IMR-90 (cell line): ENCODE measurements at regions not wholly inside any gene's neighbourhood (a gene's known extent, or its start where the extent isn't known, plus 50 kb on each side); places are given as distances from the start of the nearest gene placed in this dataset.

ENCODE experiments used
- ATAC-seq: fragments of 200-7000 bp; cut with Tn5 transposase; 2 replicates; pipeline ENCODE4 v1.9.1; 2020; ENCODE audit warnings: low read depth, mild to moderate bottlenecking, moderate library complexity
- BruUV-seq: library from RNA; stranded (reverse); fragments of 400-500 nt; replicated peaks from 2 replicates; lab custom pipeline; 2021; lab: Mats Ljungman, UMichigan
- CTCF ChIA-PET: fragments of 300-600 bp; formaldehyde crosslinking; extraction: SDS; loops from one replicate; lab custom pipeline; 2021; ENCODE audit warnings: antibody characterized with exemption; lab: Yijun Ruan, JAX
- POLR2A ChIA-PET: fragments of 300-600 bp; sonication (Branson Sonifier 250); formaldehyde crosslinking; loops from one replicate; lab custom pipeline; 2022; ENCODE audit warnings: antibody characterized with exemption; ENCODE audit not compliant: unreplicated experiment; lab: Charles Lee
- DNase-seq: peaks from one replicate; pipeline ENCODE4 v3.0.0; 2013
- H2AFZ ChIP-seq: replicated peaks from 2 replicates; pipeline ENCODE3; 2013; ENCODE audit warnings: low read length, mild to moderate bottlenecking; ENCODE audit not compliant: poor library complexity
- H2AK5ac ChIP-seq: 2 replicates; pipeline ENCODE4 v1.6.1; 2013; ENCODE audit warnings: low read depth, low read length, inconsistent platforms
- H2AK9ac ChIP-seq: replicated peaks from 2 replicates; pipeline ENCODE3; 2013; ENCODE audit warnings: mild to moderate bottlenecking, low read depth, low read length, moderate library complexity; ENCODE audit not compliant: poor library complexity
- H2BK120ac ChIP-seq: 2 replicates; pipeline ENCODE4 v1.6.1; 2013; ENCODE audit warnings: low read depth, low read length, inconsistent platforms
- H2BK15ac ChIP-seq: 3 replicates; pipeline ENCODE4 v1.6.1; 2013; ENCODE audit warnings: low read depth, low read length, inconsistent platforms
- H2BK20ac ChIP-seq: 2 replicates; pipeline ENCODE4 v1.6.1; 2013; ENCODE audit warnings: low read depth, mild to moderate bottlenecking, inconsistent platforms, low read length, moderate library complexity
- H2BK5ac ChIP-seq: 2 replicates; pipeline ENCODE4 v1.6.1; 2013; ENCODE audit warnings: mild to moderate bottlenecking, low read depth, low read length, inconsistent platforms; ENCODE audit not compliant: poor library complexity, severe bottlenecking
- H3K14ac ChIP-seq: replicated peaks from 2 replicates; pipeline ENCODE4 v1.6.1; 2013; ENCODE audit warnings: low read depth, low read length, inconsistent platforms
- H3K18ac ChIP-seq: 2 replicates; pipeline ENCODE4 v1.6.1; 2013; ENCODE audit warnings: low read depth, low read length, control low read depth
- H3K23ac ChIP-seq: 2 replicates; pipeline ENCODE4 v1.6.1; 2013; ENCODE audit warnings: low read depth, low read length, inconsistent platforms
- H3K27ac ChIP-seq: 2 replicates; pipeline ENCODE4 v1.5.1; 2013; ENCODE audit warnings: mild to moderate bottlenecking, control low read depth, low read length; ENCODE audit not compliant: insufficient read depth
- H3K27me3 ChIP-seq: 2 replicates; pipeline ENCODE4 v1.6.1; 2013; ENCODE audit warnings: low read length; ENCODE audit not compliant: control insufficient read depth, insufficient read depth
- H3K36me3 ChIP-seq: 2 replicates; pipeline ENCODE4 v1.6.1; 2013; ENCODE audit warnings: low read length, mixed read lengths; ENCODE audit not compliant: control insufficient read depth, insufficient read depth
- H3K4ac ChIP-seq: 2 replicates; pipeline ENCODE4 v1.6.1; 2013; ENCODE audit warnings: low read depth, low read length, inconsistent platforms
- H3K4me1 ChIP-seq: 2 replicates; pipeline ENCODE4 v1.6.1; 2013; ENCODE audit warnings: low read length, mixed read lengths; ENCODE audit not compliant: control insufficient read depth, insufficient read depth
- H3K4me2 ChIP-seq: 2 replicates; pipeline ENCODE4 v1.6.1; 2013; ENCODE audit warnings: low read depth, mild to moderate bottlenecking, control low read depth, low read length, moderate library complexity
- H3K4me3 ChIP-seq: 2 replicates; pipeline ENCODE4 v1.5.1; 2013; ENCODE audit warnings: low read depth, mild to moderate bottlenecking, control low read depth, low read length, moderate library complexity; ENCODE audit not compliant: insufficient read depth
- H3K56ac ChIP-seq: 2 replicates; pipeline ENCODE4 v1.6.1; 2013; ENCODE audit warnings: low read length, inconsistent platforms; ENCODE audit not compliant: insufficient read depth; ENCODE audit errors: extremely low read depth
- H3K79me1 ChIP-seq, 2 experiments: 2 replicates each; pipeline ENCODE4 v1.6.1; 2013; ENCODE audit warnings: low read length in 2 of 2, inconsistent platforms in 1 of 2, low read depth in 1 of 2
- H3K9ac ChIP-seq: 2 replicates; pipeline ENCODE4 v1.6.1; 2013; ENCODE audit warnings: low read depth, low read length, control low read depth
- H3K9me1 ChIP-seq: 2 replicates; pipeline ENCODE4 v1.6.1; 2013; ENCODE audit warnings: low read length, inconsistent platforms; ENCODE audit not compliant: insufficient read depth
- H3K9me3 ChIP-seq: 2 replicates; pipeline ENCODE4 v1.6.1; 2013; ENCODE audit warnings: low read length; ENCODE audit not compliant: control insufficient read depth, insufficient read depth
- H4K20me1 ChIP-seq: 2 replicates; pipeline ENCODE4 v1.6.1; 2013; ENCODE audit warnings: low read length, inconsistent platforms; ENCODE audit not compliant: insufficient read depth
- H4K5ac ChIP-seq: 2 replicates; pipeline ENCODE4 v1.6.1; 2013; ENCODE audit warnings: mild to moderate bottlenecking, low read depth, low read length, control low read depth
- H4K8ac ChIP-seq, 2 experiments: 2 replicates each; pipeline ENCODE4 v1.6.1; 2013; ENCODE audit warnings: low read depth in 2 of 2, low read length in 2 of 2, control low read depth in 1 of 2, inconsistent platforms in 1 of 2
- H4K91ac ChIP-seq: 2 replicates; pipeline ENCODE4 v1.6.1; 2013; ENCODE audit warnings: low read depth, low read length, inconsistent platforms; ENCODE audit not compliant: insufficient read depth
- BHLHE40 ChIP-seq: fragments of 150-350 bp; IDR thresholded peaks from 2 replicates; pipeline ENCODE4 v1.6.1; 2016; ENCODE audit warnings: mild to moderate bottlenecking, low read depth, low read length
- MXI1 ChIP-seq: IDR thresholded peaks from 2 replicates; pipeline ENCODE4 v1.6.1; 2012; ENCODE audit warnings: low read depth, mild to moderate bottlenecking, low read length, moderate library complexity, borderline replicate concordance
- RAD21 ChIP-seq: IDR thresholded peaks from 2 replicates; pipeline ENCODE4 v1.6.1; 2012; ENCODE audit warnings: low read length, improper control_type of control experiment
- RFX5 ChIP-seq: IDR thresholded peaks from 2 replicates; pipeline ENCODE4 v1.8.0; 2012; ENCODE audit warnings: low read depth, mild to moderate bottlenecking, low read length, moderate library complexity
- WGBS, 2 experiments: methylation state at CpG; one replicate each; pipeline versions ENCODE4 v1.1.5 to v1.1.7; 2013; ENCODE audit warnings: missing lambda C conversion rate in 2 of 2; ENCODE audit not compliant: insufficient read length in 1 of 2; ENCODE audit errors: extremely low coverage in 2 of 2; 5-methylcytosine and 5-hydroxymethylcytosine counted together
- dilution Hi-C: fragments of 300-500 bp; cut with HindIII; formaldehyde crosslinking; loops from one replicate; pipeline ENCODE4 v1.14.3; 2018; ENCODE audit warnings: low sequenced_read_pairs; ENCODE audit not compliant: unreplicated experiment
- in situ Hi-C: fragments of 300-500 bp; cut with MboI; formaldehyde crosslinking; loops from 3 replicates; pipeline ENCODE4 v1.14.3; 2019; ENCODE audit warnings: low sequenced_read_pairs, inconsistent platforms, mixed read lengths
- intact Hi-C: fragments of 100-400 bp; cut with micrococcal nuclease; formaldehyde crosslinking; loops from 2 replicates; pipeline ENCODE4 v1.10.0; 2022
- TF ChIP-seq, protein P1 (sequence below): conservative IDR thresholded peaks from 2 replicates; pipeline ENCODE4 v1.5.1; 2012; ENCODE audit warnings: mild to moderate bottlenecking, low read depth, low read length, improper control_type of control experiment

DNA sequence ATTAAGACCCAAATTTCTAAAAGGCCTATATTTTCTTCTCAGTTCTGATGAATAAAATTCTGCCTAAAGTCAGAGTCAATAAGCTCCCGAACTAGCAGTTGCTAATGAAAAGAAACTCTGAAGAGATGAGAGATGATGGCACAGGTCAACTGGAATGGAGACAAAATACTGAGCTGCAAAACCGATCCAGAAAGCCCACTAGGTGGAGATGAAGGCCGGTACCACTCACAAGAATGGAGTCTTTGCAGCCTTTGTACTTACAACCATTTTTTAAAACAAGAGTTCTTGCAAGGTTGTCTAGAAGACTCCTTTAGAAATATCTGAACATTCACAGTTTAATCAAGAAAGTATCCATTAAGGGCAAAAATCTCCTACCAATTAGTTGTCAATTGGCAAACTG lies 119.9 kb upstream of the TJP1 start:
- H2AK5ac ChIP-seq, result no peak overlapping the region
- H3K4me2 ChIP-seq, result no peak overlapping the region
- no peak overlapping the region for H3K4me3 ChIP-seq
- no peak overlapping the region for H3K27ac ChIP-seq
- no peaks in the 10 kb centered on the region for H3K27me3 ChIP-seq
- H4K8ac ChIP-seq, result no peak overlapping the region
- TF ChIP-seq BHLHE40, result no peak
- TF ChIP-seq RFX5, result no peak
- no peak for TF ChIP-seq MXI1
- TF ChIP-seq, protein P1, sequence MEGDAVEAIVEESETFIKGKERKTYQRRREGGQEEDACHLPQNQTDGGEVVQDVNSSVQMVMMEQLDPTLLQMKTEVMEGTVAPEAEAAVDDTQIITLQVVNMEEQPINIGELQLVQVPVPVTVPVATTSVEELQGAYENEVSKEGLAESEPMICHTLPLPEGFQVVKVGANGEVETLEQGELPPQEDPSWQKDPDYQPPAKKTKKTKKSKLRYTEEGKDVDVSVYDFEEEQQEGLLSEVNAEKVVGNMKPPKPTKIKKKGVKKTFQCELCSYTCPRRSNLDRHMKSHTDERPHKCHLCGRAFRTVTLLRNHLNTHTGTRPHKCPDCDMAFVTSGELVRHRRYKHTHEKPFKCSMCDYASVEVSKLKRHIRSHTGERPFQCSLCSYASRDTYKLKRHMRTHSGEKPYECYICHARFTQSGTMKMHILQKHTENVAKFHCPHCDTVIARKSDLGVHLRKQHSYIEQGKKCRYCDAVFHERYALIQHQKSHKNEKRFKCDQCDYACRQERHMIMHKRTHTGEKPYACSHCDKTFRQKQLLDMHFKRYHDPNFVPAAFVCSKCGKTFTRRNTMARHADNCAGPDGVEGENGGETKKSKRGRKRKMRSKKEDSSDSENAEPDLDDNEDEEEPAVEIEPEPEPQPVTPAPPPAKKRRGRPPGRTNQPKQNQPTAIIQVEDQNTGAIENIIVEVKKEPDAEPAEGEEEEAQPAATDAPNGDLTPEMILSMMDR, result 0 out of 2 replicates have a peak, but pooled peaks have one; percentile 23
- TF ChIP-seq RAD21, result no peak
- BruUV-seq, result no TSS peak
- H4K91ac ChIP-seq, result no peak overlapping the region
- no peak overlapping the region for H3K9ac ChIP-seq
- in situ Hi-C loops, result loop anchor here (10.0 kb wide), 1 partner anchor 57 kb away; no protein-coding TSS in a partner anchor
- intact Hi-C loops, result no loop called here
- H2BK5ac ChIP-seq, result no peak overlapping the region
- ATAC-seq (no peak), DNase-seq (no peak)
- H3K23ac ChIP-seq, result no peak overlapping the region
- H3K9me1 ChIP-seq, result peaks cover 11% of the 10 kb centered on the region
- H4K20me1 ChIP-seq, result no peaks in the 10 kb centered on the region
- ChIA-PET CTCF (no interaction called here), POLR2A (no interaction called here)
- no peak overlapping the region for H2AK9ac ChIP-seq
- no peak overlapping the region for H2BK20ac ChIP-seq
- no peak overlapping the region for H2AFZ ChIP-seq
- no peak overlapping the region for H4K5ac ChIP-seq
- no CpG with 5 or more reads among the region's 3 CpGs for WGBS, 2 experiments
- H3K79me1 ChIP-seq, result no peaks in the 10 kb centered on the region
- peaks cover 3% of the 10 kb centered on the region for H3K9me3 ChIP-seq
- no peak overlapping the region for H3K56ac ChIP-seq
- H2BK15ac ChIP-seq, result no peak overlapping the region
- H3K4me1 ChIP-seq, result peaks cover 9% of the 10 kb centered on the region
- no peak overlapping the region for H3K18ac ChIP-seq
- no peak overlapping the region for H3K4ac ChIP-seq
- no peaks in the 10 kb centered on the region for H3K36me3 ChIP-seq
- no peak overlapping the region for H3K14ac ChIP-seq
- H2BK120ac ChIP-seq, result no peak overlapping the region
- dilution Hi-C loops, result no loop called here
